Fibroblast of lung (primary cell): ENCODE measurements at regions not wholly inside any gene's neighbourhood (a gene's known extent, or its start where the extent isn't known, plus 50 kb on each side); places are given as distances from the start of the nearest gene placed in this dataset.

Experiments used
- CTCF ChIP-seq, 2 donors: IDR thresholded peaks in 1 of 2; conservative IDR thresholded peaks in 1 of 2; 1 replicate in 1 of 2; 2 replicates in 1 of 2; pipeline ENCODE4 v1.5.1; 2011 to 2012; ENCODE audit warnings: low read length in 2 of 2, control low read depth in 1 of 2, inconsistent platforms in 1 of 2, low read depth in 1 of 2, mild to moderate bottlenecking in 1 of 2
- EZH2 ChIP-seq: IDR thresholded peaks from 2 replicates; pipeline ENCODE4 v1.5.1; 2012; ENCODE audit warnings: low read length, control low read depth, mild to moderate bottlenecking; ENCODE audit errors: missing control alignments

DNA sequence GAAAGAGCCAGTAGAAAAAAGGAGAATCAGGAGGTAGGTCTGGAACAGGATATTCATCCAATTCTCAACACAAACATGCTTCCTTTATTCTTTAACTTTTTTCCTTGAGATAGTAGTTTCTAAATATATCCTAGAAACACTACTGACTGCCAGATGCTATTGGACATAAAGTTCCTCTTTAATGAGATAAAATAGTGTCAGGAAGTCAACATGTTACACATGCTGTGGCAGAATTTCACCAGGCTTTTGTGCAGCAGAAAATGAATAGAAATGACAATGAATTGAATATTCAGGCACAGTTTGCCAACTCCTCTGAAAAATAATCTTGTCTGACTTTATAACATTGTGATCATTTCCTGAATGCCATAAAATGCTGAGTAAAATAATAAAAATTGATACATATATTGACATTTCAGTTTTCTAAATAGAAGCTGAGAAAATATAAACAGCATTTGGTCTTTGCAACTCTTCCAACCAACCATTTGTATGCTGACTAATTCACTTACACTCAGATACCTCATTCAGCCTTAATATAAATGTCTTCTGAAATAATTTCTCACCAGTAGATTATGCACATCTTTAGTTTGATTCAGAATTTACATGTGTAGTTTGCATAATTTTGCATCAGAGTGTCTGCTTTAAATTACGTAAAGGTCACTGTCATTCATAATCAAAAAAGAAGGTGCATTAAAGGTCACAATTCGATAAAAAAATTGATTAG, 486.1 kb upstream of the ADGRL2 start:
- no peak for TF ChIP-seq CTCF (conservative IDR thresholded peaks at IDR 0.05 in 1 of 2, IDR thresholded peaks at IDR 0.05 in 1 of 2; ENCODE audit: low read depth in 1 of 2, low read length in 2 of 2)
- TF ChIP-seq EZH2 = no peak
